ENCODE measurements at regions not wholly inside any gene's neighbourhood (a gene's known extent, or its start where the extent isn't known, plus 50 kb on each side); places are given as distances from the start of the nearest gene placed in this dataset.

DNA sequence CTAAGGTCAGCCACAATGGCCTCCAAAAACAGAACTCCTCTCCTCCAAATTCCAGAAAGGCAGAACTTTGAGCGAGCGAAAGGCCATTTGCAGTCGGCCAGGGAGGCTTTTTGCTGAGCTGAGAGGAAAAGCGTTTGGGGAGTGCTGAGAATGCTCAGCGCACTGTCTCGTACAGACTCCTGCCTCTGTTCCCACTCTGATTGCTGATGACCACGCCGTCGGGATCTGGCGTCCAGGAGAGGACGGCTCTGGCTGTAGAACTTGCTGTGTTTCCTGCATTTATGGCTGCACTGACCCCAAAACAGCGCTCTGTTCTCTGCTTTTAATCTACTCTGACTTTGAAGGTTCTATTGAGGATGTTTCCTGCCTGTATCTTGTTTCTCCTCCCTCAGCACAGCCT, 82.4 kb upstream of the WSCD2 start:
- H3K27me3 ChIP-seq (ENCODE audit: insufficient read depth, poor library complexity, severe bottlenecking): peaks cover 5% of the 10 kb centered on the region
- no peak for TF ChIP-seq GABPA (IDR thresholded peaks at IDR 0.05; ENCODE audit: low read depth)
- H3K27ac ChIP-seq (replicated peaks): no peak overlapping the region
- DNase-seq (ENCODE audit: low read depth in 1 of 2, low spot score in 1 of 2): no peak
- no peak overlapping the region for H3K4me3 ChIP-seq (replicated peaks; ENCODE audit: insufficient read depth, low read length)

GRCh38 chr12:108047071-108047550, 82.0 kb upstream of the WSCD2 start:
- no peak overlapping the region for H3K4me3 ChIP-seq (replicated peaks; ENCODE audit: insufficient read depth, low read length)
- no peak; the same call in 1 of the 2 replicates for TF ChIP-seq SPI1 (IDR thresholded peaks at IDR 0.05; ENCODE audit: borderline replicate concordance, low read depth)
- TF ChIP-seq POLR2AphosphoS5 (IDR thresholded peaks at IDR 0.05; ENCODE audit: low read depth): no peak
- TF ChIP-seq, protein P1, sequence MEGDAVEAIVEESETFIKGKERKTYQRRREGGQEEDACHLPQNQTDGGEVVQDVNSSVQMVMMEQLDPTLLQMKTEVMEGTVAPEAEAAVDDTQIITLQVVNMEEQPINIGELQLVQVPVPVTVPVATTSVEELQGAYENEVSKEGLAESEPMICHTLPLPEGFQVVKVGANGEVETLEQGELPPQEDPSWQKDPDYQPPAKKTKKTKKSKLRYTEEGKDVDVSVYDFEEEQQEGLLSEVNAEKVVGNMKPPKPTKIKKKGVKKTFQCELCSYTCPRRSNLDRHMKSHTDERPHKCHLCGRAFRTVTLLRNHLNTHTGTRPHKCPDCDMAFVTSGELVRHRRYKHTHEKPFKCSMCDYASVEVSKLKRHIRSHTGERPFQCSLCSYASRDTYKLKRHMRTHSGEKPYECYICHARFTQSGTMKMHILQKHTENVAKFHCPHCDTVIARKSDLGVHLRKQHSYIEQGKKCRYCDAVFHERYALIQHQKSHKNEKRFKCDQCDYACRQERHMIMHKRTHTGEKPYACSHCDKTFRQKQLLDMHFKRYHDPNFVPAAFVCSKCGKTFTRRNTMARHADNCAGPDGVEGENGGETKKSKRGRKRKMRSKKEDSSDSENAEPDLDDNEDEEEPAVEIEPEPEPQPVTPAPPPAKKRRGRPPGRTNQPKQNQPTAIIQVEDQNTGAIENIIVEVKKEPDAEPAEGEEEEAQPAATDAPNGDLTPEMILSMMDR (IDR thresholded peaks at IDR 0.05; ENCODE audit: insufficient read depth, low read length): no peak
- no peak for TF ChIP-seq GABPA (IDR thresholded peaks at IDR 0.05; ENCODE audit: low read depth)
- TF ChIP-seq, protein P2, sequence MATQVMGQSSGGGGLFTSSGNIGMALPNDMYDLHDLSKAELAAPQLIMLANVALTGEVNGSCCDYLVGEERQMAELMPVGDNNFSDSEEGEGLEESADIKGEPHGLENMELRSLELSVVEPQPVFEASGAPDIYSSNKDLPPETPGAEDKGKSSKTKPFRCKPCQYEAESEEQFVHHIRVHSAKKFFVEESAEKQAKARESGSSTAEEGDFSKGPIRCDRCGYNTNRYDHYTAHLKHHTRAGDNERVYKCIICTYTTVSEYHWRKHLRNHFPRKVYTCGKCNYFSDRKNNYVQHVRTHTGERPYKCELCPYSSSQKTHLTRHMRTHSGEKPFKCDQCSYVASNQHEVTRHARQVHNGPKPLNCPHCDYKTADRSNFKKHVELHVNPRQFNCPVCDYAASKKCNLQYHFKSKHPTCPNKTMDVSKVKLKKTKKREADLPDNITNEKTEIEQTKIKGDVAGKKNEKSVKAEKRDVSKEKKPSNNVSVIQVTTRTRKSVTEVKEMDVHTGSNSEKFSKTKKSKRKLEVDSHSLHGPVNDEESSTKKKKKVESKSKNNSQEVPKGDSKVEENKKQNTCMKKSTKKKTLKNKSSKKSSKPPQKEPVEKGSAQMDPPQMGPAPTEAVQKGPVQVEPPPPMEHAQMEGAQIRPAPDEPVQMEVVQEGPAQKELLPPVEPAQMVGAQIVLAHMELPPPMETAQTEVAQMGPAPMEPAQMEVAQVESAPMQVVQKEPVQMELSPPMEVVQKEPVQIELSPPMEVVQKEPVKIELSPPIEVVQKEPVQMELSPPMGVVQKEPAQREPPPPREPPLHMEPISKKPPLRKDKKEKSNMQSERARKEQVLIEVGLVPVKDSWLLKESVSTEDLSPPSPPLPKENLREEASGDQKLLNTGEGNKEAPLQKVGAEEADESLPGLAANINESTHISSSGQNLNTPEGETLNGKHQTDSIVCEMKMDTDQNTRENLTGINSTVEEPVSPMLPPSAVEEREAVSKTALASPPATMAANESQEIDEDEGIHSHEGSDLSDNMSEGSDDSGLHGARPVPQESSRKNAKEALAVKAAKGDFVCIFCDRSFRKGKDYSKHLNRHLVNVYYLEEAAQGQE (IDR thresholded peaks at IDR 0.05; ENCODE audit: insufficient replicate concordance, low read depth): no peak
- DNase-seq (ENCODE audit: low read depth in 1 of 2, low spot score in 1 of 2): peak in 1 of 2 experiments; percentile 2
- no peak overlapping the region for H3K27ac ChIP-seq (replicated peaks)
- peaks cover 5% of the 10 kb centered on the region for H3K27me3 ChIP-seq (ENCODE audit: insufficient read depth, poor library complexity, severe bottlenecking)

DNA sequence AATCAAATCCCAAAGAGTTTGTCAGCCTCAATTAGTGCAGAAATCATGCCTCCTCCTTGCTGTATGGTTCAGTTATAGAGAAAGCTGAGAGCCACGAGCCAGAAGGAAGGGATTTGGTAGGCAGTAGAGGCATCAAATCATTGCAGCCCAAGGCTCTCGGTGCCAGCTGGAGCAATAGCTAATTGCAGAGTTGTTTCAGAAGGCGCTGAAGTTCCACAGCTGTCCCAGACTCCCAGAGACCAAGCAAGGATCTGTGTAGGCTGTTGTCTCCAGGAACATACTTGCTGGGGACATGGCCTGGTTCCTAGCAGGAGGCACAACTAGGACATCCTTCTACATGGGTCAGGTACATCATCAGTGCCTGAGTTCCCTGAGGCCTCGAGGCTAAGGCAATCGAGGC, 80.4 kb upstream of the WSCD2 start:
- no peak for TF ChIP-seq GABPA (IDR thresholded peaks at IDR 0.05; ENCODE audit: low read depth)
- no peak overlapping the region for H3K4me3 ChIP-seq (replicated peaks; ENCODE audit: insufficient read depth, low read length)
- no peak for DNase-seq (ENCODE audit: low read depth in 1 of 2, low spot score in 1 of 2)
- H3K27me3 ChIP-seq (ENCODE audit: insufficient read depth, poor library complexity, severe bottlenecking): peaks cover 5% of the 10 kb centered on the region
- no peak overlapping the region for H3K27ac ChIP-seq (replicated peaks)

GRCh38 chr12:108050696-108051095, 78.4 kb upstream of the WSCD2 start:
- peaks cover under 1% of the 10 kb centered on the region for H3K27me3 ChIP-seq (ENCODE audit: insufficient read depth, poor library complexity, severe bottlenecking)
- DNase-seq (ENCODE audit: low read depth in 1 of 2, low spot score in 1 of 2): no peak

More at GRCh38 chr12:108050696-108051095, 78.4 kb upstream of the WSCD2 start:
- Histone ChIP-seq H3K27ac (replicated peaks) (no peak overlapping the region), H3K4me3 (replicated peaks; ENCODE audit: insufficient read depth, low read length) (no peak overlapping the region)
- no peak for TF ChIP-seq GABPA (IDR thresholded peaks at IDR 0.05; ENCODE audit: low read depth)
- no peak for TF ChIP-seq POLR2AphosphoS5 (IDR thresholded peaks at IDR 0.05; ENCODE audit: low read depth)
- no peak for TF ChIP-seq SPI1 (IDR thresholded peaks at IDR 0.05; ENCODE audit: borderline replicate concordance, low read depth)
- TF ChIP-seq, protein P1 (IDR thresholded peaks at IDR 0.05; ENCODE audit: insufficient read depth, low read length): no peak
- TF ChIP-seq, protein P2 (IDR thresholded peaks at IDR 0.05; ENCODE audit: insufficient replicate concordance, low read depth): no peak
